ENCODE measurements at regions not wholly inside any gene's neighbourhood (a gene's known extent, or its start where the extent isn't known, plus 50 kb on each side); places are given as distances from the start of the nearest gene placed in this dataset.

DNA sequence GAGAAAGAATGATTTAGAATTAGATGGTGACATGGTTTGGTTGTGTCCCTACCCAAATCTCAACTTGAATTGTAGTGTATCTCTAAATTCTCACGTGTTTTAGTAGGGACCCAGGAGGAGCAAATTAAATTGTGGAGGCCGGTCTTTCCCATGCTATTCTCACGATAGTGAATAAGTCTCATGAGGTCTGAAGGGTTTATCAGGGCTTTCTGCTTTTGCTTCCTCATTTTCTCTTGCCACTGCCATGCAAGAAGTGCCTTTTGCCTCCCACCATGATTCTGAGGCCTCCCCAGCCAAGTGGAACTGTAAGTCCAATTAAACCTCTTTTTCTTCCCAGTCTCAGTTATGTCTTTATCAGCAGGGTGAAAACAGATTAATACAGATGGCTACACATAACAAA, 167.4 kb upstream of the SVIL start:
- no peak for TF ChIP-seq CTCF (IDR thresholded peaks at IDR 0.05)
- no peak for TF ChIP-seq POLR2A (IDR thresholded peaks at IDR 0.05)
